HG02970 (cell line): ENCODE measurements at regions not wholly inside any gene's neighbourhood (a gene's known extent, or its start where the extent isn't known, plus 50 kb on each side); places are given as distances from the start of the nearest gene placed in this dataset.
"Not testable (repeated sequence)": the region's sequence is repeated elsewhere in the genome, so short reads cannot be mapped to it uniquely, and the experiment has no call there.

Experiments
- ATAC-seq: cut with Tn5 transposase; IDR thresholded peaks from one replicate; pipeline ENCODE4 v1.9.1; 2021; ENCODE audit warnings: mild to moderate bottlenecking, moderate library complexity, moderate number of reproducible peaks; ENCODE audit not compliant: unreplicated experiment, low FRiP score

DNA sequence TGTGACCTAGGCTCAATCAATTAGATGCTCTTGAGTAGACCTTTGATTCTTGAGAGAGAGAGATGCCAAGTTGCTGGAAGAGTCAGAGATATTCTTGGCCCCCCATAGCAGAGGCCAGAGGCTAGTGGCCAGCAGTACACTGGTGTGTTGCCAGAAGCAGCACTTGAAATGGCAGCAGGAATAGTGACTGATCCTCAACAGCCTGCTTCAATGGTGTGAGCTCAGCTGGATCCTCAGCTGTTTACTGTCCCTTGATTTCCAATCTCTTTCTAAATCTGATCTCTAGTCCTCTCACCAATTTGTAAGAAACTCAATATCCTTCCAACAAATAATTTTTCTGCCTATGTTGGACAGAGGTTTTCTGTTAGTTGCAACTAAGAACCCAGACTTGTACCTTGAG is 170.3 kb upstream of the CCDC54 start:
- ATAC-seq: no peak

DNA sequence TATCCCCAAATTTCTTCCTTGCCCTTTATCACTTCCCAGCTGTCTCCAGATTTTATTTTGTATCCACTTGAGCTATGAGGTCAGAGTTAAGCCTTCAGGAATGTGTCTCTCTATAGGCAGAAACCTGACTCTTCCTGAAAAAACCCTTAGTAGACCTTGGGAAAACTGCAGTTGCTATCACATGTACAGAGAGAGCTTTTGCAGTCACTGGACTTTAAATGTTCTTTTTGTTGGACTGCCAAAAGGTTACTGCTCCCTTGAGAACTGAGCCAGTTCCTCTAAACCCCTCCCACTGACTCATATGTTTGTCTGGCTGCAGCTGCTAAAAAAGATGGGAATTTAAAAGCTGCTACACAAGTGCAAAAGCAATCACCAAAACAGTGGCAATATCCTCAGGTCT is 169.1 kb upstream of the CCDC54 start:
- no peak for ATAC-seq

DNA sequence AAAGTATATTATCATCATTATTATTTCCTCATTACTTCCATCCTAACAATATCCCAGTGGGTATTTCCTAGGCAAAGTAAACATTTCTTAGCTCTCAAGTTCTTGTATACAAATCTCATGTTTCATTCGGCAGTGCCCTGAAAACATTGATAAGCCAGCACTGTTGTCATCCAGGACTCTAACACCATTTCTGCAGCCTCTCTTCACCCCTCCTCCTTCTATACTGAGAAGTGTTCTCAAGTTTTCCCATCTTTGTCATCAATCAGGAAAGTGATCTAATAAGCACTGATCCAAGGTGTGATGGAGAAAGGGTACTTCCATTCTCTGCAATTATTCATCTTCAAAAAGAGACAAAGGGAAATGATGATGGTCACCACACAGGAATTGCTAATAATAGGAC is 168.4 kb upstream of the CCDC54 start:
- ATAC-seq: no peak

DNA sequence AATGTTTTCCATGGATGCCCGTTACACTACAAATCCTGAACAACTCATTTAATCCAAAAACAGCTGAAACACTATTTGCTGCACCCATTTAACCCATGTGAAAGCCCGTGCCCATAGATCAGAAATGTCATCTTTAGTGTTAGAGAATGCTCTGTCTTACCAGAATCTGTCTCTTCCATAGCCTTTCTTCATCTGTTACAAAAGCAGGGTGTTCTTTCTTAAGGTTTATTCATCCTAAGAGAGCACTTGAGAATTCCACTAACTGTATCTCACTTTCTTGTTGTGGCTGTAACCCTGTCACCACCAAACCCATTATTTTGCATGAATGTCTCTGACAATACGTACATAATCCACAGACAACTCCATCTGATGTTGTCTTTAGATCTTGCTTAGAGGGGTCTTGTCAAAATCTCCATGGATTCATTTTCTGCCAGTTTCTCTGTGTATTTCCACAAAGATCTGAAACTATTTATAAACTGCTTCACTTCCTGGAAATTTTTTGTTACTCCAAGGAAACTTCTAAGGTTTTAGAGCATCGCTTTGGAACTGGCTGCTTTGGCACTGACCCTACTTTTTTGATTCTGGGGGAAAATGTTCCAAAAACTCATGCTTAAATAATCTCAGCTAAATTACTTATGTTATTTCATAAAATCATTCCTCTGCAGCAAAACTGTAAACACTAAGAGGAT is 167.8 kb upstream of the CCDC54 start:
- no peak for ATAC-seq

- no peak for ATAC-seq
Measured at GRCh38 chr3:107211608-107212007, 165.6 kb upstream of the CCDC54 start.

DNA sequence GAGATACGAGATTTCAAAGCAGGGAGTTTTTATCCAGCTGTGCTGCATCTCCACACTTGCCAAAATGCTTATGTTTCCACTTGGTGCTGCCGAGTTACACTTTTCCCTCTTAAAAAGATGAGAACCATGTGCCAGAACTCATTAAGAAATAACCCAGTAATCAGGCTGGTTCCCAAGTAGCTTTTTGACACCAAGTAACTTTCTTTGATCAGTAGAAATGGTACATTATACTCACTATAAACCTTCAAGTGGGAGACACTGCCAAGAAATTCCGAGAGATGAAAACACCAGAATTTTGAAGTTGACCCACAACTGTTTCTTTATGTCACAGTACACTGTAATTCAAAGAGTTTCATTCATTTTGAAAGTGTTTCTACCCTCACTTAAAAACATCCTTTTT is 164.6 kb upstream of the CCDC54 start:
- no peak for ATAC-seq

DNA sequence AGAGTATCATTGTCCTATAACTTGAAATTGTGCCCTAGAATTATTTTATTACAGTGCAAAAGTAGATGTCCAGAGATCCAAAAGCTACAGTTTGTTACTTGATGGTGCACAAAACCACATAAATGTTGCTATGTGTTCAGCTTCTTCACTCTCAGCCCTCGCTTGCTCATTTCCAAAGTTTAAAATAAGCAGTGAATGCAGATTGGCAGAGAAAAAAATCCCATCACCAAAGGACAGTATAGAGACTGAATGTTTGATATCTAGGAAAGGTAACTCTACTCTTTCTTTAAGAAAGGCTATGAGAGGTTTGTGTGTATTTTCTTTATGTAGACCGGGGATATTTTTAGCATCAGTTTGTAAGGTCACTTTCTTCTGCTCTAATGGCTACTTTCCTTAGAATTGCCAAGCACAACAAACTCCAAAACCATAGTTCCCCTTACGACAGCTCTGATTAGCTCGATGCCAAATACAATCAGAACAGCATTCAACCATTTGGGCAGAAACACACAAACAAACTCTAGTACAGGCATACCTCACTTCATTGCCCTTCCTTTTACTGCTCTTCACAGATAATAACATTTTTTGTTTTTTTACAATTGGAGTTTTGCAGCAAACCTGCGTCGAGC is 164.1 kb upstream of the CCDC54 start:
- ATAC-seq: no peak

GRCh38 chr3:107216229-107216628 is 161.0 kb upstream of the CCDC54 start:
- no peak for ATAC-seq

DNA sequence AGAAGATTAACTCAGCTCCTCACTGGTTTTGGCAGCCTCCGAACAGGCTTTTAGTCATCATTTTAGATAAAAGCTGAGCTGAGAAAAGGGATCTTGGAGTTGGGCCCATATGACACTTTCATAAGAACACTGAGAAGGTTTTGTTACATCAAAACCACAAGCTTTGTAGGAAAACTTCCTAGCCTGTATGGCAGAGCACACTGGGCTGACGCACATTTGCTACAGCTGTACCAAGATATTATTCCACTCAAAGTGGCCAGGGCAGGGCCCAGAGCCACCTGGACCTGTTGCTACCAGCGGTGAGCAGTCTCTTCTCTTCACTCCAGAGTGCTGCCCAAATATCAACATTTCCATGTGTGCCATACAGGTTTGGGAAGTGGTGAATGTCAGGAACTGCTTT is 160.5 kb upstream of the CCDC54 start:
- ATAC-seq: no peak

- no peak for ATAC-seq
Measured at GRCh38 chr3:107217172-107217571, 160.1 kb upstream of the CCDC54 start.

DNA sequence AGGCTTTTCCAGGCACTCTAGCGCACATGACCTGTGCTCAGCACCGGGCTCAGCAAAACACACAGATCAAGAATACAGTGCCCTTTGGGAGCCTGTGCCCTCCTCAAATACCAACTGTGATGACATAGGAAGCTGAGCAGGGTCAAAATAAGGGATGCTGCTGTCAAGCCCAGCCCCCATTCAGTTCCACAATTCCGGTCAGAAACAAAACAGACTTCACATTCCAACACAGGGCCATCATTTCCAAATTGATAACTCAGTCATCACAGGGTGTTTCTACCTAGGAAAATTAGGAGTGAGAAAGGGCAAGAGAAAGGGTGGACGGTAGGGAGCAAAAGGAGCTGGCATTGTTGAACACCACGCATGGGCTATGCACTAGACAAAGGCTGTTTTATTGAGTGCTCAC is 158.4 kb upstream of the CCDC54 start:
- no peak for ATAC-seq

- ATAC-seq: no peak
Measured at GRCh38 chr3:107220538-107220937, 156.7 kb upstream of the CCDC54 start.

GRCh38 chr3:107221856-107222255 is 155.4 kb upstream of the CCDC54 start:
- ATAC-seq: no peak

- ATAC-seq: no peak
Measured at GRCh38 chr3:107222907-107223306, 154.3 kb upstream of the CCDC54 start.

GRCh38 chr3:107224026-107224596 is 153.1 kb upstream of the CCDC54 start:
- ATAC-seq: no peak

DNA sequence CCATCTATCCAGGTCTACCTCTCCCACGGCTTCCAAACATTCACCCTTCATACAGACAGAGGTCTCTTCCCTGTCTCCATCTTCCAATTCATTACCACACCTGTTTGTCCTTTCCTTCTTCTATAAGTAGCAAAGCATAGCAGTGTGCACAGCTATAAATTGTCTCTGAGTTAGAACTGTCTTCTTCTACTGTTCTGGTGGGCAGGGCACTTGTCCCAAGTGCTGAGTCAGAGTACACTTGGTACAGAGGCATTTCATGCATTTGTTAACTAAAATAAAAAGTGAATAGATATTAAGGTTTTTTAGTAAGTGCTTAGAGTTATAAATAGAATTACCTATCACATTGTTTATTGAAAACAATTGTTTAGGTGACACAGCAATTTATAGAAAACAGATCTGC is 150.1 kb upstream of the CCDC54 start:
- ATAC-seq: no peak

- ATAC-seq: not testable (repeated sequence)
Measured at GRCh38 chr3:107233877-107234276, 143.4 kb upstream of the CCDC54 start.

GRCh38 chr3:107235193-107235927 is 141.9 kb upstream of the CCDC54 start:
- no peak for ATAC-seq

DNA sequence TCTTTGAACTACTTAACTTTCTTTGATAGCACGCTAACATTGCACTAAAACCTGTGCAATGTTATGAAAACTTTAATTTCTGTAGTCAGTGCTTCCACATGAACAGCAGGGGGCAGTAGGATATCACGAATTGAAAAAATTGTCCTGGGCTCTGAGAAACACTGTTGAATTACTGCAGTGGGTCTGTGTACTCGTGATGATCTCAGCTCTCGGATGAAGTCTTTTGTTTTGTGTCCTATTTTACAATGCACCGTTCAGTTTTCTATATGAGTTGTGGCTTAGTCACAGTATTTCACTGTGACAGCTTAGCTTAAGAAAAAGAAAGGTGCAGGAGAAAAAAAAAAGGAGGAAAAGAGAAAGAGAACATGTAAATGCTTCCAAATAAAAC is 141.3 kb upstream of the CCDC54 start:
- ATAC-seq: no peak

DNA sequence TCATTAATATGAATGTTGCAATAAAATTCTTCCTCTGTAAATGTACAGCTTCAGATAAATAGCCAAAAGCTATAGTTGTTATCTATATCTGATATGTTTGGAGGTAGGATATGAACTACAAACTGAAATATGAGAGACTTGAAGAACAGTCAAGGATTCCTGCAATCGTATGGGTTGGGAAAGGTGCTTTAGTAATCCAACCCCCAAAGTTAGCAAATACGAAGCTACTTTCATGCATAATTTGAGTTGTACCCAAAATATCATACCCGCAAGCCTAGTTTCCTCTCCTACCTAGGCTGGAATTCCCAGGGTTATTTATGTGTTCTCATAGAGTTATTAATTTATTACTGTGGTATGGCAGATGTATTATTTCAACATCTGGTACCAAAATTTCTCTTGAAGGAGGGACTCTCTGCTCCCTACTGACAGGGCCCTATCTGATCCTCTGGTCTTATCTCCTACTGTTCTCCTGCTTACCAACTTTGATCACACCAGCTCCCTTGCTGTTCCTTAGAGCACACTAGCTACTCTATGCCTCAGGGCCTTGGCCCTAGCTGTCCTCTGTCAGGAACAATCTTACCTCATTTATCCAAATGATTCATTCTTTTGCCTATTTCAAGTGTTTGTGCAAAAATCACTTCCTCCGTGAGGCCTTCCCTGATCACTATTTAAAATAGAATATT is 140.4 kb upstream of the CCDC54 start:
- no peak for ATAC-seq

DNA sequence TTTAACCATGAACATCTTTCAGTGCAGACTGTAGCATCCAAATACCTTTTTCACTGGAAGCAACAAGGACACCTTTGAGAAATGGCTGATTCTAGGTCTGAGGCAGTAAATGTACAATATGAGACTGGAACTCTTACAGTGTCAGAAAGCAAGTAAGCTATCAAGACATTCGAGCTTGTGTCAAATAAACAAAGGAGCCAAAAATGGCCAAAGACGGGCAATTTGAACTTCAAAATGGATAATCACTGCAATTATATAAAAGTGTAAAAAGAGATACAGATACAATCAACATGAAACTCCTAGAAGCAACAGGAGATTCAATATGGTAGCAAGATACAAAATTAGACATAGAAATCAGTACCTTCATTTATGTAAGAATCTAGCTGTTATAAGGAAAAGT is 138.5 kb upstream of the CCDC54 start:
- no peak for ATAC-seq
